NCI-H748 treated with DMSO at 0.1 percent for 48 hours (cell line): ENCODE measurements at regions not wholly inside any gene's neighbourhood (a gene's known extent, or its start where the extent isn't known, plus 50 kb on each side); places are given as distances from the start of the nearest gene placed in this dataset.

Source experiments
- DNase-seq: peaks from one replicate; lab custom pipeline; 2025; lab: John Stamatoyannopoulos, UW

- DNase-seq, result no peak
These were observed 54.4 kb upstream of the PIK3R1 start for GRCh38 chr5:68161156-68161555.

- no peak for DNase-seq
These were observed 56.2 kb upstream of the PIK3R1 start for GRCh38 chr5:68159224-68159951.

- no peak for DNase-seq
These were observed 59.6 kb upstream of the PIK3R1 start for GRCh38 chr5:68155940-68156339.

GRCh38 chr5:68154119-68154857, 61.3 kb upstream of the PIK3R1 start:
- no peak for DNase-seq

- DNase-seq, result no peak
These were observed 63.7 kb upstream of the PIK3R1 start for GRCh38 chr5:68151812-68152211.

- DNase-seq, result no peak
These were observed 66.4 kb upstream of the PIK3R1 start for GRCh38 chr5:68149189-68149588.

- DNase-seq, result no peak
These were observed 67.5 kb upstream of the PIK3R1 start for GRCh38 chr5:68148096-68148495.

- DNase-seq, result no peak
These were observed 67.9 kb upstream of the PIK3R1 start for GRCh38 chr5:68147659-68148058.

- no peak for DNase-seq
These were observed 74.1 kb upstream of the PIK3R1 start for GRCh38 chr5:68141494-68141893.

- no peak for DNase-seq
These were observed 74.8 kb upstream of the PIK3R1 start for GRCh38 chr5:68140763-68141162.

- DNase-seq, result peak; percentile 98
These were observed 75.7 kb upstream of the PIK3R1 start for GRCh38 chr5:68139611-68140441.

- DNase-seq, result no peak
These were observed 77.9 kb upstream of the PIK3R1 start for GRCh38 chr5:68137511-68138140.

GRCh38 chr5:68134669-68135313, 80.8 kb upstream of the PIK3R1 start:
- DNase-seq, result no peak

GRCh38 chr5:68134033-68134668, 81.4 kb upstream of the PIK3R1 start:
- DNase-seq, result no peak

GRCh38 chr5:68130253-68130652, 85.3 kb upstream of the PIK3R1 start:
- DNase-seq, result no peak

- no peak for DNase-seq
These were observed 86.2 kb upstream of the PIK3R1 start for GRCh38 chr5:68129364-68129763.

- DNase-seq, result no peak
These were observed 88.7 kb upstream of the PIK3R1 start for GRCh38 chr5:68126886-68127285.

GRCh38 chr5:68122439-68123328, 92.9 kb upstream of the PIK3R1 start:
- no peak for DNase-seq

- no peak for DNase-seq
These were observed 98.6 kb upstream of the PIK3R1 start for GRCh38 chr5:68116868-68117411.

GRCh38 chr5:68116408-68116807, 99.1 kb upstream of the PIK3R1 start:
- no peak for DNase-seq
